NT2/D1 (cell line): ENCODE measurements at regions not wholly inside any gene's neighbourhood (a gene's known extent, or its start where the extent isn't known, plus 50 kb on each side); places are given as distances from the start of the nearest gene placed in this dataset.

ENCODE experiments used
- SUZ12 ChIP-seq: IDR thresholded peaks from 2 replicates; pipeline ENCODE4 v1.6.1; 2011; ENCODE audit not compliant: insufficient read length, insufficient read depth; ENCODE audit errors: extremely low read depth
- YY1 ChIP-seq: IDR thresholded peaks from 2 replicates; pipeline ENCODE4 v1.6.1; 2011; ENCODE audit not compliant: insufficient read length, insufficient read depth
- ZNF274 ChIP-seq: IDR thresholded peaks from 2 replicates; pipeline ENCODE4 v1.6.1; 2011; ENCODE audit warnings: mild to moderate bottlenecking, low read depth, low read length

GRCh38 chr17:77470800-77471733, 330.3 kb downstream of the SEC14L1 start:
- no peak for TF ChIP-seq ZNF274
- no peak for TF ChIP-seq YY1
- no peak for TF ChIP-seq SUZ12
